ENCODE measurements at regions not wholly inside any gene's neighbourhood (a gene's known extent, or its start where the extent isn't known, plus 50 kb on each side); places are given as distances from the start of the nearest gene placed in this dataset.

- peak; percentile 33 for DNase-seq
These were observed 861.1 kb upstream of the KLHL1 start for GRCh38 chr13:70969321-70969720.

GRCh38 chr13:70967564-70967963 lies 859.3 kb upstream of the KLHL1 start:
- DNase-seq: no peak

DNA sequence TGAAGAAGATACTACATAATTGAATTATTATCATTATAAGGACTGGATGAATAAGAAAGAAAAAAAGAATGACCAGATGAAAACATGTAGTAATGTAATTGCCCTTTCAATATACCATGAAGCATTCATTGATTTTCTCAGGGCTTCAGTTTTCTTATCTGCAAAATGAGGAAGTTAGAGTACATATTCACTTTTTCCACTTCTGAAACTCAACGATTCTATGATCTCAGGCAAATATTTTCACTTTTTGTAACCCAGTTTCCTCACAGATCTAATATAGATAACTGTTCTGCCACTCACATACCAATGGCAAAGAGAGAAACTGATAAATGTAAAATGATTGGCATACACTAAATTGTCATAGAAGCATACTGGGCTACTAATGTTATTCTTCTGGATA lies 856.6 kb upstream of the KLHL1 start:
- no peak for DNase-seq

GRCh38 chr13:70964124-70964523 lies 855.9 kb upstream of the KLHL1 start:
- DNase-seq: no peak

DNA sequence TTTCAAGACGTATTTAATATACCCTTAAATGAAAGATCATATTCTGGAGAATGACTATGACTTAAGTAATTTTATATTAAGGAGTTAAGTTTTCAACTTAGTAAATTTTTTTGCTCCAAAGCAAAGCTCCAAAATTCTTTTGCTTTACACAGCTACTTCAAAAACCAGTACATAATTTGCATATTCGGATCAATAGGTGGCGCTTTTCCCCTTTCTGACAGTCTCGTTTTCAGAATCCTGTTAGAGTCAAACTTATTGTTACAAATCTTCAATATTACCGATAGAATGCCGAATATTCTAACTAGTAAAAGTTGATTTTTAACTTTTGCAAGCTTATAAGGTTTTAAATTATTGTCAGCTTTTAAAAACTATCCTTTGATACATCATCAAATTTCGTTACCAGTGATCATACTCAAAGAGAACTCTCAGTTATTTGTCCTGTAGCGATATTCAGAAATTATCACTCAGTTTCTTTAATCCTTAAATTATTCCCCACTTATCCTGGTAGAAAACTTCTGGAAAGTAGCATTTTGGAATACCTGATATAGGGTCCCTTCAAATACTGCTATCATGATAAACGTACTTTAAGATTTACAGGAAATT lies 852.7 kb upstream of the KLHL1 start:
- DNase-seq: peak; percentile 35

GRCh38 chr13:70959035-70959775 lies 851.0 kb upstream of the KLHL1 start:
- DNase-seq: peak; percentile 54

- DNase-seq: no peak
These were observed 847.6 kb upstream of the KLHL1 start for GRCh38 chr13:70955887-70956286.

DNA sequence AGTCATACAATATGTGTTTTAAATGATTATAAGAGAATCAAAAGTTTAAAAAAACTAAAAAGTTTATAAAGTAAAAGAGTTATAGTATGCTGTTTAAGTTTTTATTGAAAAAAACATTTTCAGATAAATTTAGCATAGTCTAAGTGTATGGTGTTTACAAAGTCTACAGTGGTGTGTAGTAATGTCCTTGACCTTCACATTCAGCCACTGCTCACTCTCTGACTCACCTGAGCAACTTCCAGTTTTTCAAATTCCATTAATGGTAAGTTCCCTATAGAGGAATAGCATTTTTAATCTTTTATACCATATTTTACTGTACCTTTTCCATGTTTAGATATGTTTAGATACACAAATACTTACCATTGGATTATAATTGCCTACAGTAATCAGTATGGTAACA lies 842.4 kb upstream of the KLHL1 start:
- DNase-seq: no peak

GRCh38 chr13:70945506-70945905 lies 837.3 kb upstream of the KLHL1 start:
- DNase-seq: peak; percentile 28

DNA sequence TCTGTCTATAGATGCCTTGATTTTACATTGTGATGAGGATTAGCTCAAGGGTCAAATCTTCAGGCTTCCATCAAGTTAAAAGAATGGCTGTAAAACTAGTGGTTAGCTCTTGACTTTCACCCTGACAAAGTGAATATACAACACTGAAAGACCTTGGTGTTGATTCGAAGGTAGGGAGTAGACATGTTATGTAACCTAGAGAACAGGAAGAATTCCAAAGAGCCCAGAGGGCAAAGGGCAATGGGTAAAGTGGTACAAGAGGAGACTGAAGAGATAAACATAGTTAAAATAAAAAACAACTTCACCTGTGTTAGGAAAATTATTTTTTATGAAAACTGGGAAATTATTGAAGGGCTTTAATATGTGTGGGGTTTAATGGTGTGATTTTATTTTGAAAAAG lies 833.2 kb upstream of the KLHL1 start:
- no peak for DNase-seq

- DNase-seq: no peak
These were observed 830.2 kb upstream of the KLHL1 start for GRCh38 chr13:70938462-70938861.

DNA sequence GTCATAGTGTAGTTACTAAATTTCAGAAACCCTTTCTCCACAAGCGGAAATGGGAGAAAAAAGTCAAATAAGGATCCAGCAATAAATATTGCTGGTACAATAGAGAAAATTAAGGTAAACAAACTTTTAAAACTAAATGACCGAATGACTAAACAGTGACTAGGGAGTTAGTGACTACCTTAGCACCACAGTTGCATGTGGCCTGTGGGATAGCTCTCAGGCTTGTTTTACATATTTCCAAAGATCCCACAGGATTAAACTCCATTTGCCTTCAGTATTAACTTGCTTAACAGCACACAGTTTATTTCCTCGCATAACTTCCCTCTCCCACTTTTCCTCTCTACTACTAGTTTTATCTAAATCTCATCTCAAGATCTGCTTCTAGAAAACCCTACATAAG lies 824.3 kb upstream of the KLHL1 start:
- DNase-seq: no peak

DNA sequence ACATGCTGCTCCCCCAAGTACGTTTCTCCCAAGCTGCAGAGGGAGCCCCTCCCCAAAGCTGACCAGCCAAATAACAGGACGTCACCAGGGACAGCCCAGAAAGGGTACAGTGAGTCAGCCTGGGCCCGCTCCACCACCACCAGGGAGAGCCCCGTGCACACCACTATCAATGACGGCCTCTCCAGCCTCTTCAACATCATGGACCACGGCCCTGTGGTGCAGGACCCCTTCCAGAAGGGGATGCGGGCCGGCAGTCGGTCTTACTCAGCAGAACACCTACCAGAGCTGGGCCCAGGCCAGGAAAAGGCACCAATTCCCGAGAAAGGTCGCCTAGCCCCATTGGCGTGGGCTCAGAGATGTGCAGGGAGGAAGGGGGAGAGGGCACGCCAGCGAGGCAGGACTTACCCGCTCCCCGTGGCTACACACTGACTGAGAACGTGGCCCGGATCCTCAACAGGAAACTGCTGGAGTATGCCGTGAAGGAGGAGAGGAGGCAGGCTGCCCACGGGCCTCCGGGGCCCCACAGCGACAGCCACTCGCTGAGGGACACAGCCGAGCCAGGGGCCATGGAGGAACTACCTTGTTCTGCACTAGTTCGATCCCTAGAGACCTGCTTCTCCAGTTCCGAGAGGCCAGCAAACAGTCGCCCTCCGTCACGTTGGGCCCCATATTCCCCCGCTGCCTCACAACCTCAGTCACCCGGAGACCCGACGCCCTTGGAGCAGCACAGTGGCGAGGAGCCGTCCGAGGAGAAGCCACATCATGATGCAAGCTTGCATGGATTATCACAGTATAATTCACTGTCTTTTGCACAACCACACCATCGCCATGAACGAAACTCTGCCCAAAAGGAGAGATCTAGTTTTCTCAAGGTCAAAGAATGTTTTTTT lies 815.9 kb upstream of the KLHL1 start:
- DNase-seq: no peak

GRCh38 chr13:70911286-70911685 lies 803.0 kb upstream of the KLHL1 start:
- DNase-seq: no peak

- no peak for DNase-seq
These were observed 800.5 kb upstream of the KLHL1 start for GRCh38 chr13:70908795-70909194.

GRCh38 chr13:70905035-70905434 lies 796.8 kb upstream of the KLHL1 start:
- DNase-seq: no peak

- DNase-seq: no peak
These were observed 787.9 kb upstream of the KLHL1 start for GRCh38 chr13:70896136-70896535.

- DNase-seq: no peak
These were observed 787.3 kb upstream of the KLHL1 start for GRCh38 chr13:70895599-70895998.

DNA sequence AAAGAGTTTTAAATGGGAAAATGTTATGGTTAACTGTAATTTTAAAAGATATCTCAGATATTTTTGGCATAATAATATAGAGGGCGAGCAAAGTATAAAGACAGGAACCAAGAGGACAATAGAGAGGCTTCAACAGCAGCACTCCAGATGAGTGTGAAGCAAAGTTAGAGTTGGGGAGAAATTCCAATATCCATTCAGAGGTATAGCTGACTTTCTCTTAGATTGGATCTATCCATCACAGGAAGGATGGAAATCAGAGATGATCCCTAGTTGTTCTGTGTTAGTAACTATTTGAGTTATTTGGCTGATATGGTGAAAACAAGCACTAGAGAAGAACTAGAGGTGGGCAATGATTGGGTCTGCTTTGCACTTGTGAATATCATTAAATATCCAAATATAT lies 786.0 kb upstream of the KLHL1 start:
- DNase-seq: no peak

DNA sequence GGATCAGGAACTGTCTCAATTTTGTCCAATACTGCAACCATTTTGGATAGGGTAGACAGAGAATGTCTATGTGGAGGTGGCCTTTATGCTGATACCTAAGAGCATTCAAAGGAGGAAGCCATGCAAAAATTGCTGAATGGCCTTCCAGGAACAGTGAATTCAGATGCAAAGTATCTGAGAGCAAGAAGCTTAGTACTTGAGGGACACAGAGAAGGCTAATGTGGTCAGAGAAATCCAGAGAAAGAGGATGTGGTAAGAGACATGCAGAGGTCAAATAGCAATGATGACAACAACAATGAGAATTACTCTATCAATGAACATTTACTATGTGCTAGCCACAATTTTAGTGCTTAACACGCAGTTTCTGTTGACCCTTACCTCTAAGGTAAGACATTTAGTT lies 785.6 kb upstream of the KLHL1 start:
- DNase-seq: no peak

- DNase-seq: no peak
These were observed 782.0 kb upstream of the KLHL1 start for GRCh38 chr13:70890289-70890688.

DNA sequence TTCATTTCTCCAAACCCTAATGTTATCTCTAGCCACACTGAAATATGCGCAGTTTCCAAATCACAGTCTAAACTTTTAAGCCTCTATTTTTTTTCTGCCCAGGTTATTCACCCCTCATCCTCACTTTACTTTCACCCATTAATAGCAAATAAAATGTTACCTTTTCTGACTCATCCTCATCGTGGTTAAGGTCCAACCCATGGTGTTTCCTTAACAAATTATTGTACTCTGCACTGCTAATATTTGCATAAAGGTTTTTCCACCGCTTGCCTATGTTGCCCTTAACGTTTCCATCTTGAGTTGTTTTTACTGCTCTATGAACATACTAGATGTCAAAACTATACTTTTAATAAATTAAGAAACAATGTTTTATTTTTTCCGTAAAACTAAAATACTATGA lies 780.9 kb upstream of the KLHL1 start:
- no peak for DNase-seq

GRCh38 chr13:70884196-70884595 lies 775.9 kb upstream of the KLHL1 start:
- DNase-seq: no peak

DNA sequence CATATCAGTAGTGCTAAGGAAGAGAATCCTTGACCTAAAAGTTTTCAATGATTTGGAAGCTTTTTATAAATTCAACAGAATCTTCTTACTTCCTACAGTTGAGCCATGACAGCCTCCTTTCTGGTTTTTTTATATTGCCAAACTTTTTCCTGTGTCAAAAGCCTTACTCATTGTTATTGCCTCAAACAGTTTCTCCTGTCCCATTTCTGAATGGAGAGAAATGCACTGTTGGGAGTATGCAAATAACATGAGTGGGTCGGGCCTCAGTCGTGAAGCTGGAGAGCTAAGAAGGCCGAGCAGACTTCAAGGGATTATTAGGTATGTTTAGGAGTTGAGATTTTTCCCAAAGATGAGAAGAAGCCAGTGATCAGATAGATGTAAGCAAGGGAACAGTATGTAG lies 766.4 kb upstream of the KLHL1 start:
- no peak for DNase-seq
